ENCODE measurements at regions not wholly inside any gene's neighbourhood (a gene's known extent, or its start where the extent isn't known, plus 50 kb on each side); places are given as distances from the start of the nearest gene placed in this dataset.

DNA sequence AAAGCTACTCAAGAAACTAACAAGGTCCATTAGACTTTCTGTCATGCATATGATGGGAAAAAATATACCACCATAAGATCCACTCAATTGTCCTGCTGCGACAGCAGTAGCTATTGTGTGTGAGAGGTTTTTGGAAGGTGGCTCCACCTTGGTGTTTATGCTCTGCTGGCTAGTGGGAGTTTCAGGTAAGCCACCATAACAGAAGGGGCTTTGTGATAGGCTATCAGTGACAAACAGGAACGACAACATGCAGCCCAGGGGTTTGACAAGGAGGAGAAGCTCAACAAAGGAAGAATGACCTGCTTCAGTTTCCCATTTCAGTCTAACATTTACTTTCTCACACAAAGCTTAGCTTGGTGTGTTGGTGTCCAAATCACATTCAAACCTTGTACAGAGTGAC is 182.6 kb downstream of the ATOH1 start:
- TF ChIP-seq, protein P1, sequence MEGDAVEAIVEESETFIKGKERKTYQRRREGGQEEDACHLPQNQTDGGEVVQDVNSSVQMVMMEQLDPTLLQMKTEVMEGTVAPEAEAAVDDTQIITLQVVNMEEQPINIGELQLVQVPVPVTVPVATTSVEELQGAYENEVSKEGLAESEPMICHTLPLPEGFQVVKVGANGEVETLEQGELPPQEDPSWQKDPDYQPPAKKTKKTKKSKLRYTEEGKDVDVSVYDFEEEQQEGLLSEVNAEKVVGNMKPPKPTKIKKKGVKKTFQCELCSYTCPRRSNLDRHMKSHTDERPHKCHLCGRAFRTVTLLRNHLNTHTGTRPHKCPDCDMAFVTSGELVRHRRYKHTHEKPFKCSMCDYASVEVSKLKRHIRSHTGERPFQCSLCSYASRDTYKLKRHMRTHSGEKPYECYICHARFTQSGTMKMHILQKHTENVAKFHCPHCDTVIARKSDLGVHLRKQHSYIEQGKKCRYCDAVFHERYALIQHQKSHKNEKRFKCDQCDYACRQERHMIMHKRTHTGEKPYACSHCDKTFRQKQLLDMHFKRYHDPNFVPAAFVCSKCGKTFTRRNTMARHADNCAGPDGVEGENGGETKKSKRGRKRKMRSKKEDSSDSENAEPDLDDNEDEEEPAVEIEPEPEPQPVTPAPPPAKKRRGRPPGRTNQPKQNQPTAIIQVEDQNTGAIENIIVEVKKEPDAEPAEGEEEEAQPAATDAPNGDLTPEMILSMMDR (IDR thresholded peaks at IDR 0.05; ENCODE audit: low read length), result no peak
- no peak for TF ChIP-seq EZH2 (IDR thresholded peaks at IDR 0.05; ENCODE audit: borderline replicate concordance, low read length)

Data from OCI-LY1 (cell line).